EH (cell line): ENCODE measurements at regions not wholly inside any gene's neighbourhood (a gene's known extent, or its start where the extent isn't known, plus 50 kb on each side); places are given as distances from the start of the nearest gene placed in this dataset.

Experiments used
- DNase-seq: peaks from one replicate; pipeline ENCODE4 v3.0.0-alpha.2; 2015; ENCODE audit warnings: low read depth

DNA sequence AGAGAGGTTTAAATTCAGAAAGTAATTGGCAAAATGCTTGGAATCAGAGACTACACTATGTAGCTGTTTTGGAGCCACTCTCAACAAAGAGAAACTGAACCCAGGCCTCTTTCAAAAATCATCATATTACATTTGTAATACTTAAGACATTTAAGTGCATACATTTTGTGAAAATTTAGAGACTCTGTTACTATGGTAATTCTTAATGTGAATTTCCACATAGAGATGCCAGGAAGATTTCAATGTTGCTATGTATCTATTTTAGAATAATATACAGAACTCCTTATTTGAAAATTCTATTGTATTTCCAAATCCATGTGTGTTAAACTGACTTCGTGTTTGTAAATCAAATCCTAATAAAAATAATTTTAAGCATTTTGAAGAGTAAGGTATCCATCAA is 1260.9 kb upstream of the C9orf72 start:
- no peak for DNase-seq

- DNase-seq = no peak
Measured at GRCh38 chr9:28839778-28840430, 1266.6 kb upstream of the C9orf72 start.

- DNase-seq = no peak
Measured at GRCh38 chr9:28841775-28842174, 1268.5 kb upstream of the C9orf72 start.

- DNase-seq = no peak
Measured at GRCh38 chr9:28847331-28847730, 1274.0 kb upstream of the C9orf72 start.

GRCh38 chr9:28848671-28849070 is 1275.4 kb upstream of the C9orf72 start:
- DNase-seq = no peak

DNA sequence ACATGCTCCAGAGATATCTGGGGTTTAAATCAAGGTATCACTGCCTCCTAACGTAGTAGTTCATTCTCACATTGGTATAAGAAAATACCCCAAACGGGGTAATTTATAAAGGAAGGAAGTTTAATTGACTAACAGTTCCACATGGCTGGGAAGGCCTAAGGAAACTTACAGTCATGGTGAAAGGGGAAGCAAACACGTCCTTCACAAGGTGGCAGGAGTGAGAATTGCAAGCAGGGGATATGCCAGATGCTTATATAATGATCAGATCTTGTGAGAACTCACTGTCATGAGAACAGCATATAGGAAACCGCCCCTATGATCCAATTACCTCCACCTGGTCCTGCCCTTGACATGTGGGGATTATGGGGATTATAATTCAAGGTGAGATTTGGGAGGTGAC is 1280.2 kb upstream of the C9orf72 start:
- DNase-seq = no peak

DNA sequence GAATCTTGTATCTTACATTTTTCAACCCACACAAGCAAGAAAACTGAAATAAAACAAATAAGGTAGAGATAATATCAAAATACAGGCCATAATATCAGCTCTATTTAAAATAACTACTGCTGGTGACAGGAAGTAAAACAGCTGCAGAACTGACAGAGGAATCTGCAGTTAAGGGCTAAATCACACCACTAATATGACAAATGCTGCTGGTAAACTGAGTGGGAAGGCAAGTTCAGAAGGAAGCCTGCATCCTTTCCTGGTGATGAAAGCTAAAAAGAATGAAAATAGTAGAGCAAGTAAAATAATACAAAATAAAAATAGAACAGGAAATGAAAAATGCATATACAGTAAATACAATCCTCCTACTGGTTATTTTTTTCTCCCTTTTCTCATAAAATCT is 1293.7 kb upstream of the C9orf72 start:
- no peak for DNase-seq

DNA sequence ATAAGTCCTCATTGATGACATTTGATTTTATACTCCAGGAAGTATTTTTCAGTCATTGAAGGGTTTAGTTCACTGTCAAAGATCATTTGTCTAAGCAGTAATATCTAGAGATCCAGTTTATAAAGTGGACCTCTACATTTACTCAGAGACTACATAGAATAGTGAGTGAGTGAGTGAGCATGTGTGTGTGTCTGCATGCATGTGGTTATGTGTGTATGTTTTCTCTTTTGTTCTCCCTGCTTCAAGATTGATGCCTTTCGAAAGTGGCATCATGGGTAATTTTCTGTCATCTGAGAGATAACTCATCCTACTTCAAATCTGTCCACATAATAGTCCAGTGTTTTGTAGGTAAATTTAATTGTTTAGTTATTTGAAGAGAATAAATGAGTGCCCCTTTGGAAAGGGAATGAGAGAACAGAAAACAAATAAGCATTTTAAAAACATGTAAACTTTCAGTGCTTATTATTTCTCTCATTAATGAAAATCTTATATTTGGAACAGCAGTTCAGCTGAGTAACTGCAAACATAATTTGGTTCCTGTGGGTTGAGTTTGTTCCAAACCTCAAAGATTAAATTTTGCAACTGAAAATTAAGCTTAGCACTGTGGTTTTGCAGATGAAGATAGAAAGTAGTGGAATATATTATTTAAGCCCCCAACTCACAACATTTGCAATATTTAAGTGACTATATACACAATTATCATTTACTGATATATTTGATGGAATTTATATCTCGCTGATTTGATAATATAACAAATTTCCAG is 1295.1 kb upstream of the C9orf72 start:
- DNase-seq = no peak

GRCh38 chr9:28882529-28882928 is 1309.2 kb upstream of the C9orf72 start:
- DNase-seq = no peak

GRCh38 chr9:28883234-28883633 is 1310.0 kb upstream of the C9orf72 start:
- no peak for DNase-seq

DNA sequence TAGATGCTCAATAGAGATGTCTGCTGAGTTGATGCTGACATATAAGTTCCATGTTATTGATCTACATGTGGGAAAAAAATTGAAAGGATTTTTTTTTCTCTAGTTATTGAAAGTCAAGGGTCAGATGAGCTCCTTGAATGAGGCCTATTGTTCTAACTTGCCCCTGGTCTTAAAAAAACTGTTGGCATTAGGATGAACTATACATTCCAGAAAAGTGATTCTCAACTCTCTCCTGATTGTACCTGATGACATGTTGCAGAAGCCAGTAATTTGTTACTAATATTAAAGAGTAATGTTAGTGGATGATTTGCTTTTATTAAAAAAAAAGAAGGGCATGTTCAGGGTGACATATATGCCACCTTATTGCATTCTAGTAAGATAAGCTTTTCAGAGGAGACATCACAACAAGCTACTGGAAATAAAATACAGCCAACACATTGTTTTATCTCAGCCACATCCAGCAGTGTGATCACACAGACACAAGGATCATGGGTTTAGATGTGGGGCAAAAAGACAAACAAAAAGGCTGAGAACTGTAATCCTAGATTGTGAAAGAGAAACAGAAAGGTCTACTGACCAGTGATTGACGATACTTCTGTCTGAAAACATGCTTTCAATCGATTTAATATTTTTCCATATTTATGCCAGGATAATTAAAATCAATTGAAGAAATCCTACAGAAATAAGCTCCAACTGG is 1314.1 kb upstream of the C9orf72 start:
- DNase-seq = no peak

GRCh38 chr9:28888806-28889205 is 1315.5 kb upstream of the C9orf72 start:
- no peak for DNase-seq

DNA sequence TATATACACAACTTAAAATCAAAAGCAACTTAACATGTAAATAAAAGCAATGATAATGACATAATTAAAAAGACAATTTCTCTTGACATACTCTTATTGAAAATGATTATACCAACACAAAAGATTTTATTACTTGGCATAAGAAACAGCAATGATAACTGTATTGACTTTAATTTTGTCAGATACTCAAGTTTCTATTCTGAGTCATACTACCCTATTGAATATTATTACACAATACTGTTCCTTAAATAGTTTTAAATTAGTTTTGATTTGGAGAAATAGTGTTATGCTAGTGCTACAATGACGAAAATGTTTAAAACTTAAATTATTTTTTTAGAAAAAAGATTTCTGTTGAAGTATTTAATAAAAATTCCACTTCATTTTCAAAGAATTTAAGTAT is 1319.3 kb upstream of the C9orf72 start:
- DNase-seq = no peak

GRCh38 chr9:28899267-28899666 is 1326.0 kb upstream of the C9orf72 start:
- no peak for DNase-seq

GRCh38 chr9:28899926-28900325 is 1326.6 kb upstream of the C9orf72 start:
- DNase-seq = no peak

DNA sequence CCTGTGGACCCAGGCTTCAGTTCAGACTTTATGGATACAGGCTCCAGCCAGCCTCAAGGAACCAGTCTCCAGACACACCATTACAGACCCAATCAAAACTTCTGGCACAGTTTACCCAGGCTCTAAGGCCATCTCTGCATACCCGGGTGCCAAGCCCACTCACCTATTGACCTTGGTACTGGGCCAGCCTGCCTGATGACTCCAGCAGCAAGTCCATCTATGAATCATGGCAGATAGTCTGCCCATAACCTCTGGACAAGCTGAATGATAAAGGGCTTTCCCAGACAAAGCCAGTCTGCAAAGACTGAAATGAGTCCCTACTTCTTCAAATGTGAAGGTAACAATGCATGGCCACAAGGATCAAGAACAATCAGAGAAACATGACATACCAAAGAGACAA is 1327.1 kb upstream of the C9orf72 start:
- DNase-seq = no peak

GRCh38 chr9:28909526-28909925 is 1336.2 kb upstream of the C9orf72 start:
- DNase-seq = no peak

GRCh38 chr9:28912621-28913020 is 1339.3 kb upstream of the C9orf72 start:
- no peak for DNase-seq

DNA sequence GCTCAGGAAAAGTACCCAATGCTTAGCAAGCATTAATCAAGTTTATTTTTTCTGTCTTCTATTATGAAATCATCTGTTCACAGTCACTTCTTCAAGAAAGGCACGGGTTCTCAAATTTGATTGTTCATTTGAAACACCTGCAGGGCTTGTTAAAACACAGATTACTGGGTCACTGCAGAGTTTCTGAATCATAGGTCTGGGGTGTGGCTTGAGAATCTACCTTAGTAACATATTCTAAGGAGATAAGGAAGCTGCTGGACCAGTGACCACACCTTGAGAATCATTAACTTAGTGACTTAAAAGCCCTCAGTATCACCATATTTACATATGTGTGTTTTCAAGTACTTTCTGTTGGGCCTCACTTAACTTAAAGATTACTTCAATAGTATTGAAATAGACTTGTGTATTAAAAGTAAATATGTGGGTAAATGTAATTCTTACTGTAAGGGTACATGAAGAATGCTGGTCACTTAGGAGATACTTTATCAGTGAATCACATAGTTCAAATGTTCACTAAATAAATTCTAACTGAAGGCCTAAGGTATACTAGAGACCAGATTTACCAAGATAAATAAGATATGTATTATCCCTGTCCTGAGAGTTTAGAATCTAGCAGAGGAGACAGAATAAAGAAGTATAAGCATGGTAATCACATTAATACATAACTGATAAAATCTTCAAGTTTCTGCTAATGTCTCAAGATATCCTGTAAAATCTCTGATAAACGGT is 1342.1 kb upstream of the C9orf72 start:
- DNase-seq = no peak

DNA sequence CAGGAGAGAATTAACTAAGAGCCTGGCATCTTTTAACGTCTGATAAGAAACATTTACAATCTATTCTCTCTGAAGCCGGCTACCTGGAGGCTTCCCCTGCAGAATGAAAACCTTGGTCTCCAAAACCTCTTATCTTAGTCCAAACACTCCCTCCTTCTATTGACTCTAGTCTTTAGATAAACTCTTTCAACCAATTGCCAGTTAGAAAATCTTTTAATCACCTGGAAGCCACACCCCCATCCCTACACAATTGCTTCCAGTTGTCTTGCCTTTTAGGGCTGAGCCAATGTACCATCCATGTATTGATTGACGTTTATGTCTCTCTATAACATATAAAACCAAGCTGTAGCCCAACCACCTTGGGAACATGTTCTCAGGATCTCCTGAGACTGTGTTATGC is 1343.1 kb upstream of the C9orf72 start:
- no peak for DNase-seq

GRCh38 chr9:28921857-28922500 is 1348.7 kb upstream of the C9orf72 start:
- no peak for DNase-seq

GRCh38 chr9:28922891-28923290 is 1349.6 kb upstream of the C9orf72 start:
- DNase-seq = no peak
